ENCODE measurements at regions not wholly inside any gene's neighbourhood (a gene's known extent, or its start where the extent isn't known, plus 50 kb on each side); places are given as distances from the start of the nearest gene placed in this dataset.

DNA sequence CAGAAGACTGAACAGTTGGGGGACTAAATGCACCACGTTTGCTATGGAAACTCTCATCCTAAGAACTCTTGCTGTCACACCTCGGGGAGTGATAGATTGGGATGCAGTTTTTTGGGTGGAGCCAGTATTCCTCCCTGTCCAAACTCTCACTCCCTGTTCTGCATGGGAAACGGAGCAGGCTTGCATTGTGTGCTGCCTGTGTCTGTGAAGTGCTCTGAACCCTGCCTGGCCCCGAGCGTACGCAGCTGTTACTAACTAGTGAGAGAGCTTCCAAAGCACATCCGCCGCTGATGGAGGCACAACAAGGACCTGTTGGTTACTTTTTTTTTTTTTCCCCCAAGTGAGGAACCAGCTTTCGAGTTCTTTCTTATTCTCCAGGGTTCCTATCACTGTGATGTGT is 195.5 kb downstream of the ANAPC1 start:
- no peak for TF ChIP-seq REST (IDR thresholded peaks at IDR 0.05; ENCODE audit: insufficient replicate concordance, low read depth)
- TF ChIP-seq, protein P1, sequence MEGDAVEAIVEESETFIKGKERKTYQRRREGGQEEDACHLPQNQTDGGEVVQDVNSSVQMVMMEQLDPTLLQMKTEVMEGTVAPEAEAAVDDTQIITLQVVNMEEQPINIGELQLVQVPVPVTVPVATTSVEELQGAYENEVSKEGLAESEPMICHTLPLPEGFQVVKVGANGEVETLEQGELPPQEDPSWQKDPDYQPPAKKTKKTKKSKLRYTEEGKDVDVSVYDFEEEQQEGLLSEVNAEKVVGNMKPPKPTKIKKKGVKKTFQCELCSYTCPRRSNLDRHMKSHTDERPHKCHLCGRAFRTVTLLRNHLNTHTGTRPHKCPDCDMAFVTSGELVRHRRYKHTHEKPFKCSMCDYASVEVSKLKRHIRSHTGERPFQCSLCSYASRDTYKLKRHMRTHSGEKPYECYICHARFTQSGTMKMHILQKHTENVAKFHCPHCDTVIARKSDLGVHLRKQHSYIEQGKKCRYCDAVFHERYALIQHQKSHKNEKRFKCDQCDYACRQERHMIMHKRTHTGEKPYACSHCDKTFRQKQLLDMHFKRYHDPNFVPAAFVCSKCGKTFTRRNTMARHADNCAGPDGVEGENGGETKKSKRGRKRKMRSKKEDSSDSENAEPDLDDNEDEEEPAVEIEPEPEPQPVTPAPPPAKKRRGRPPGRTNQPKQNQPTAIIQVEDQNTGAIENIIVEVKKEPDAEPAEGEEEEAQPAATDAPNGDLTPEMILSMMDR (IDR thresholded peaks at IDR 0.05; ENCODE audit: insufficient read depth, low read length) = no peak
- TF ChIP-seq POLR2AphosphoS5 (IDR thresholded peaks at IDR 0.05; ENCODE audit: low read depth) = no peak
